SK-N-SH treated with all-trans-retinoic acid at 6 μM for 48 hours (cell line): ENCODE measurements at regions not wholly inside any gene's neighbourhood (a gene's known extent, or its start where the extent isn't known, plus 50 kb on each side); places are given as distances from the start of the nearest gene placed in this dataset.

Experiments used
- CREB5 ChIP-seq: fragments of 250-450 bp; sonication (Bioruptor Pico); IDR thresholded peaks from 2 replicates; pipeline ENCODE4 v1.5.1; 2020; ENCODE audit warnings: low read depth, mild to moderate bottlenecking, moderate library complexity
- OSR1 ChIP-seq: fragments of 250-450 bp; sonication (Bioruptor Pico); IDR thresholded peaks from 2 replicates; pipeline ENCODE4 v1.8.0; 2022; ENCODE audit warnings: moderate library complexity, mild to moderate bottlenecking, inconsistent platforms
- PATZ1 ChIP-seq: fragments of 250-450 bp; sonication (Bioruptor Pico); IDR thresholded peaks from 2 replicates; pipeline ENCODE4 v1.8.0; 2020; ENCODE audit warnings: mild to moderate bottlenecking, moderate library complexity, borderline replicate concordance
- POU6F1 ChIP-seq: fragments of 250-450 bp; sonication (Bioruptor Pico); IDR thresholded peaks from 2 replicates; pipeline ENCODE4 v1.8.0; 2021; ENCODE audit warnings: low read depth, mild to moderate bottlenecking, moderate library complexity, borderline replicate concordance
- PPARA ChIP-seq: fragments of 250-450 bp; sonication (Bioruptor Pico); IDR thresholded peaks from 2 replicates; pipeline ENCODE4 v1.5.0; 2020; ENCODE audit warnings: mild to moderate bottlenecking, borderline replicate concordance
- RARB ChIP-seq: fragments of 250-450 bp; sonication (Bioruptor Pico); IDR thresholded peaks from 2 replicates; pipeline ENCODE4 v1.8.0; 2021; ENCODE audit warnings: mild to moderate bottlenecking, moderate library complexity

GRCh38 chr10:88127766-88128165, 264.3 kb downstream of the PTEN start:
- TF ChIP-seq OSR1 (CRISPR knock-in tag) (no peak), PPARA (CRISPR knock-in tag) (no peak), RARB (CRISPR knock-in tag) (no peak), CREB5 (CRISPR knock-in tag) (no peak), PATZ1 (CRISPR knock-in tag) (no peak), POU6F1 (no peak)
